C4-2B (cell line): ENCODE measurements at regions not wholly inside any gene's neighbourhood (a gene's known extent, or its start where the extent isn't known, plus 50 kb on each side); places are given as distances from the start of the nearest gene placed in this dataset.

Experiments
- CTCF ChIP-seq: fragments of 450-650 bp; conservative IDR thresholded peaks from 2 replicates; pipeline ENCODE4 v1.5.1; 2017; ENCODE audit warnings: mild to moderate bottlenecking
- ZFX ChIP-seq: fragments of 450-650 bp; IDR thresholded peaks from 2 replicates; pipeline ENCODE4 v1.6.1; 2017

GRCh38 chr2:192288295-192288694 is 93.6 kb upstream of the TMEFF2 start:
- TF ChIP-seq CTCF: no peak
- no peak for TF ChIP-seq ZFX
